WTC11 (cell line): ENCODE measurements at regions not wholly inside any gene's neighbourhood (a gene's known extent, or its start where the extent isn't known, plus 50 kb on each side); places are given as distances from the start of the nearest gene placed in this dataset.

Experiments
- CTCF ChIP-seq: fragments of 200-600 bp; IDR thresholded peaks from 2 replicates; pipeline ENCODE4 v1.8.0; 2022; ENCODE audit warnings: antibody characterized with exemption
- E2F5 ChIP-seq: sonication (generic); formaldehyde crosslinking; IDR thresholded peaks from 2 replicates; pipeline ENCODE4 v1.8.1; 2022; ENCODE audit warnings: mild to moderate bottlenecking, moderate library complexity, missing genetic modification reagents
- GABPB1 ChIP-seq: sonication (generic); formaldehyde crosslinking; IDR thresholded peaks from 2 replicates; pipeline ENCODE4 v1.8.1; 2023; ENCODE audit warnings: mild to moderate bottlenecking, missing genetic modification reagents
- JUN ChIP-seq: sonication (generic); formaldehyde crosslinking; IDR thresholded peaks from 2 replicates; pipeline ENCODE4 v1.8.0; 2023; ENCODE audit warnings: mild to moderate bottlenecking, missing genetic modification reagents
- MYBL2 ChIP-seq: sonication (generic); formaldehyde crosslinking; IDR thresholded peaks from 2 replicates; pipeline ENCODE4 v1.8.1; 2023; ENCODE audit warnings: mild to moderate bottlenecking, moderate library complexity, missing genetic modification reagents
- ZNF425 ChIP-seq: fragments of 250-450 bp; sonication (Bioruptor Pico); conservative IDR thresholded peaks from 2 replicates; pipeline ENCODE4 v1.9.0; 2021; ENCODE audit warnings: mild to moderate bottlenecking

GRCh38 chr5:4015709-4016108, 420.1 kb downstream of the IRX1 start:
- TF ChIP-seq JUN (no peak), CTCF (no peak), MYBL2 (CRISPR knock-in tag) (no peak), ZNF425 (CRISPR knock-in tag) (no peak), E2F5 (CRISPR knock-in tag) (no peak), GABPB1 (no peak)
